ENCODE measurements at regions not wholly inside any gene's neighbourhood (a gene's known extent, or its start where the extent isn't known, plus 50 kb on each side); places are given as distances from the start of the nearest gene placed in this dataset.

DNA sequence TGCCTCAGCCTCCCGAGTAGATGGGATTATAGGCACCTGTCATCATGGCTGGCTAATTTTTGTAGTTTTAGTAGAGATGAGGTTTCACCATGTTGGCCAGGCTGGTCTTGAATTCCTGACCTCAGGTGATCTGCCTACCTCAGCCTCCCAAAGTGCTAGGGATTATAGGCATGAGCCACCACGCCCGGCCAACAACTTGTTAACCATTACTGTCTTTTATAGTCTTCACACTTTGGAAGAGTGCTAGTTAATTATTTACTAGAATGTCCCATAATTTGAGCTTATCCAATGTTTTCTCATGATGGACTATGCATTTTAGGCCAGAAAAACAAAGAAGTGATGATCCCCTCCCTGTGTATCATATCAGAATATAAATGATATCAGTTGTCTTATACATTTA lies 288.6 kb upstream of the CBLB start:
- H3K27ac ChIP-seq (ENCODE audit: low read depth, low read length) = no peak overlapping the region
- CTCF ChIA-PET = no interaction called here
- POLR2A ChIA-PET = no interaction called here
- H3K27me3 ChIP-seq (ENCODE audit: control insufficient read depth, insufficient read depth, low read length) = no peaks in the 10 kb centered on the region
- no peaks in the 10 kb centered on the region for H3K9me3 ChIP-seq (ENCODE audit: control insufficient read depth, insufficient read depth, low read length)
- DNase-seq (ENCODE audit: low read depth, low spot score) = no peak
- no peak overlapping the region for H3K4me3 ChIP-seq (ENCODE audit: low read depth, low read length)
- TF ChIP-seq, protein P1, sequence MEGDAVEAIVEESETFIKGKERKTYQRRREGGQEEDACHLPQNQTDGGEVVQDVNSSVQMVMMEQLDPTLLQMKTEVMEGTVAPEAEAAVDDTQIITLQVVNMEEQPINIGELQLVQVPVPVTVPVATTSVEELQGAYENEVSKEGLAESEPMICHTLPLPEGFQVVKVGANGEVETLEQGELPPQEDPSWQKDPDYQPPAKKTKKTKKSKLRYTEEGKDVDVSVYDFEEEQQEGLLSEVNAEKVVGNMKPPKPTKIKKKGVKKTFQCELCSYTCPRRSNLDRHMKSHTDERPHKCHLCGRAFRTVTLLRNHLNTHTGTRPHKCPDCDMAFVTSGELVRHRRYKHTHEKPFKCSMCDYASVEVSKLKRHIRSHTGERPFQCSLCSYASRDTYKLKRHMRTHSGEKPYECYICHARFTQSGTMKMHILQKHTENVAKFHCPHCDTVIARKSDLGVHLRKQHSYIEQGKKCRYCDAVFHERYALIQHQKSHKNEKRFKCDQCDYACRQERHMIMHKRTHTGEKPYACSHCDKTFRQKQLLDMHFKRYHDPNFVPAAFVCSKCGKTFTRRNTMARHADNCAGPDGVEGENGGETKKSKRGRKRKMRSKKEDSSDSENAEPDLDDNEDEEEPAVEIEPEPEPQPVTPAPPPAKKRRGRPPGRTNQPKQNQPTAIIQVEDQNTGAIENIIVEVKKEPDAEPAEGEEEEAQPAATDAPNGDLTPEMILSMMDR (IDR thresholded peaks at IDR 0.05; ENCODE audit: low read depth, low read length) = no peak

DNA sequence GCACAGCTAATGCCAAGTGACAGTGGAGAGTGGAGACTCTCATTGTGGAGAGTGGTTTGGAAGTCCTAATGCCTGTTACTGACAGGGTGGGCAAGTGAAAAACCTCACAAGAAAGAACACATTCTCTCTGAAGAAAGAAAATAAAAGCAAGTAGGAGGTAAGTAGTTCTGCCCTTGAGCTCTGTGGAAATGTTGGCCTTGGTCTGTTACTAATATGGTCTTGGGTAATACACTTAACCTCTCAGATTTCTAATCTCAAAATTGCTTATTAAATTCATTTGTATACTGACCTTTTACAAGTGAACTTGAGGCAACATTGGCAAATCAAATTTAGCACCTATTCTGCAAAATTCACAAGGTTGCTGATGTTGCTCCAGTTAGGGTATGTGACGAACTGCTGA lies 291.6 kb upstream of the CBLB start:
- ChIA-PET POLR2A (no interaction called here), CTCF (interaction anchor here (0.6 kb wide), 1 partner anchor 701 kb away, joined by 3 read pairs; no protein-coding TSS in a partner anchor)
- DNase-seq (ENCODE audit: low read depth, low spot score) = no peak
- TF ChIP-seq, protein P1 (IDR thresholded peaks at IDR 0.05; ENCODE audit: low read depth, low read length) = no peak
- H3K4me3 ChIP-seq (ENCODE audit: low read depth, low read length) = no peak overlapping the region
- no peaks in the 10 kb centered on the region for H3K27me3 ChIP-seq (ENCODE audit: control insufficient read depth, insufficient read depth, low read length)
- H3K9me3 ChIP-seq (ENCODE audit: control insufficient read depth, insufficient read depth, low read length) = no peaks in the 10 kb centered on the region
- H3K27ac ChIP-seq (ENCODE audit: low read depth, low read length) = no peak overlapping the region

DNA sequence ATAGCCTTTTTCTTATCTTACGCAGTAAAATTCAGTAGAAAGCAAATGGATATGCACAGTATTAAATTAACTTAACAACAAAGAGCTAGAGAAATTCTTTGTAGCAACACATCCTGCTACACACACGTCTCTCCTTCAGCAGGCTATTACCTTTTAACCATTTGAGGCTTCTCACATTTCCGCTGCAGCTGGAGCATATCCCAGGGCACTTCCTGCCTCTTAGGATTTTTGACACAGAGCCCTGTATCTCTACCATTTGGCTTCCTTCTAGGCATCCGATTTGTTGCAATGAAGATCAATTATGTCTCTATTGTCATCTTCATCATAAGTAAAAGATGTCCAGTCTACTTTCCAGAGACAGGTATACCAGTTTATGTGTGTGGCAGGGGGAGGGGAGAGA lies 292.4 kb upstream of the CBLB start:
- no peaks in the 10 kb centered on the region for H3K9me3 ChIP-seq (ENCODE audit: control insufficient read depth, insufficient read depth, low read length)
- no peak overlapping the region for H3K27ac ChIP-seq (ENCODE audit: low read depth, low read length)
- H3K4me3 ChIP-seq (ENCODE audit: low read depth, low read length) = no peak overlapping the region
- ChIA-PET POLR2A (no interaction called here), CTCF (no interaction called here)
- no peaks in the 10 kb centered on the region for H3K27me3 ChIP-seq (ENCODE audit: control insufficient read depth, insufficient read depth, low read length)
- no peak for DNase-seq (ENCODE audit: low read depth, low spot score)
- TF ChIP-seq, protein P1 (IDR thresholded peaks at IDR 0.05; ENCODE audit: low read depth, low read length) = no peak

DNA sequence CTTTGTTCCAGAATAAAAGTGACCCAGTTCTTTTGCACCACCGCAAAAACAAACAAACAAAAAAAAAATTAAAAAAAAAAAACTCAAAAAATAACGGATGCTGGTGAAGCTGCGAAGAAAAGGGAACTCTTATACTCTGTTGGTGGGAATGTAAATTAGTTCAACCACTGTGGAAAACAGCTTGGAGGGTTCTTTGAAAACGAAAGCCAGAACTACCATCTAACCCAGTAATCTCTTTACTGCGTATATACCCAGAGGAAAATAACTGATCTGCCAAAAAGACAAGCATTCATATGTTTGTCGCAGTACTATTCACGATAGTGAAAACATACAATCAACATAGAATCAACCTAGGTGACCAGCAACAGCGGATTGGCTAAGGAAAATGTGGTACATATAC lies 298.9 kb upstream of the CBLB start:
- Histone ChIP-seq H3K27ac (ENCODE audit: low read depth, low read length) (no peak overlapping the region), H3K27me3 (ENCODE audit: control insufficient read depth, insufficient read depth, low read length) (no peaks in the 10 kb centered on the region), H3K9me3 (ENCODE audit: control insufficient read depth, insufficient read depth, low read length) (no peaks in the 10 kb centered on the region), H3K4me3 (ENCODE audit: low read depth, low read length) (no peak overlapping the region)
- POLR2A ChIA-PET = no interaction called here
- TF ChIP-seq, protein P1 (IDR thresholded peaks at IDR 0.05; ENCODE audit: low read depth, low read length) = no peak
- DNase-seq (ENCODE audit: low read depth, low spot score) = no peak
- CTCF ChIA-PET = interaction anchor here (0.6 kb wide), 1 partner anchor 41 kb away, joined by 3 read pairs; no protein-coding TSS in a partner anchor

DNA sequence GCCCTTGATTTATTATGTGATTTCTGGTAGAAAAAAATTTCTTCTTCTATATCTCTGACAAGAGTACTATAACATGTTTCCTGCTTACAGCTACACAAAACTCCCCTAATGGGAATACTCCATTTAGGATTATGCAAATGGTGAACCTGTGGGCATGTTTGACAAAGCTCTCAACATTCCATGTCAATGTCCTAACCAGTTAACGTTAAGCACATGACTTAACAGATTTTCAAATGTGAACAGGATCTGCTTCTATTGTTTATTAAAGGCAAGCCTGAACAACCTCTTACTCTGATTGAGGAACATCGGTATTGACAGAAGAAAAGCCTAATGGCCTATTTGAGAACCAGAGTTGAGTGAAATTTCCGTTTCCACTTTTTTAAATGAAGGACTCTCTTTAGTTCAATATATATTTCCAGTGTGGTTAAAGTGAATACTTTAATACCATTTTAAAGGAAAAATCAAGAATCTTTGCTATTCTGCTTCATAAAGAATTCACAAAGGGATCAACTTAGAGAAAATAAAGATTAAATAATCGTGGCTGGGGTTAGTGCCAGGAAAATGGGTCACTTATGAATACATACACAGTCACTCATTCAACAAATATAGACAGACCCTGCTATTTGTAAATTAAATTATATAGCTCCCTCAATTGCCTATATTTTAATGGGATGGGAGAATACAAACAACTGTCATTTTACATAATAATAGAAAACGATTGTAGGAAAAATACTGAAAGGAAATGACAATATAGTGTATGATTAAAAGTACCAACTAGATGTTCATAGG lies 300.3 kb upstream of the CBLB start:
- no peak overlapping the region for H3K4me3 ChIP-seq (ENCODE audit: low read depth, low read length)
- TF ChIP-seq, protein P1 (IDR thresholded peaks at IDR 0.05; ENCODE audit: low read depth, low read length) = no peak
- H3K9me3 ChIP-seq (ENCODE audit: control insufficient read depth, insufficient read depth, low read length) = no peaks in the 10 kb centered on the region
- CTCF ChIA-PET = no interaction called here
- POLR2A ChIA-PET = no interaction called here
- H3K27ac ChIP-seq (ENCODE audit: low read depth, low read length) = no peak overlapping the region
- no peaks in the 10 kb centered on the region for H3K27me3 ChIP-seq (ENCODE audit: control insufficient read depth, insufficient read depth, low read length)
- no peak for DNase-seq (ENCODE audit: low read depth, low spot score)
